Peyer's patch (tissue), 4 donors: ENCODE measurements at regions not wholly inside any gene's neighbourhood (a gene's known extent, or its start where the extent isn't known, plus 50 kb on each side); places are given as distances from the start of the nearest gene placed in this dataset.

Experiments
- DNase-seq, 3 donors: peaks; one replicate each; pipeline ENCODE4 v3.0.0-alpha.2; 2017 to 2019
- H3K27ac ChIP-seq, 4 donors: fragments of 200-600 bp; sonication (generic); one replicate each; pipeline ENCODE4 v1.5.1; 2016 to 2019
- H3K27me3 ChIP-seq, 2 donors: fragments of 200-600 bp; sonication (generic); one replicate each; pipeline ENCODE4 v1.5.1; 2019
- H3K36me3 ChIP-seq, 3 donors: fragments of 200-600 bp; sonication (generic); one replicate each; pipeline ENCODE4 v1.5.1; 2016 to 2019
- H3K4me1 ChIP-seq, 4 donors: fragments of 200-600 bp; sonication (generic); one replicate each; pipeline ENCODE4 v1.5.1; 2016 to 2019
- H3K4me3 ChIP-seq, 4 donors: fragments of 200-600 bp; sonication (generic); 1 replicate in 3 of 4; 2 replicates in 1 of 4; pipeline ENCODE4 v1.5.1; 2016 to 2019; ENCODE audit warnings: mild to moderate bottlenecking in 1 of 4
- H3K9me3 ChIP-seq, 4 donors: fragments of 200-600 bp; sonication (generic); one replicate each; pipeline ENCODE4 v1.5.1; 2016 to 2019; ENCODE audit warnings: mild to moderate bottlenecking in 1 of 4
- POLR2A ChIP-seq, 2 donors: fragments of 450-650 bp; IDR thresholded peaks; one replicate each; pipeline ENCODE4 v1.5.1; 2017; ENCODE audit warnings: antibody characterized with exemption in 2 of 2, mild to moderate bottlenecking in 2 of 2, moderate library complexity in 2 of 2
- TF ChIP-seq, protein P1 (sequence below), 6 experiments: fragments of 450-650 bp in 4 of 6; fragments of 200-600 bp in 2 of 6; sonication (generic) in 1 of 6; IDR thresholded peaks; one replicate each; pipeline ENCODE4 v1.5.1; 2017 to 2019; ENCODE audit warnings: antibody characterized with exemption in 6 of 6, mild to moderate bottlenecking in 3 of 6, moderate library complexity in 1 of 6

DNA sequence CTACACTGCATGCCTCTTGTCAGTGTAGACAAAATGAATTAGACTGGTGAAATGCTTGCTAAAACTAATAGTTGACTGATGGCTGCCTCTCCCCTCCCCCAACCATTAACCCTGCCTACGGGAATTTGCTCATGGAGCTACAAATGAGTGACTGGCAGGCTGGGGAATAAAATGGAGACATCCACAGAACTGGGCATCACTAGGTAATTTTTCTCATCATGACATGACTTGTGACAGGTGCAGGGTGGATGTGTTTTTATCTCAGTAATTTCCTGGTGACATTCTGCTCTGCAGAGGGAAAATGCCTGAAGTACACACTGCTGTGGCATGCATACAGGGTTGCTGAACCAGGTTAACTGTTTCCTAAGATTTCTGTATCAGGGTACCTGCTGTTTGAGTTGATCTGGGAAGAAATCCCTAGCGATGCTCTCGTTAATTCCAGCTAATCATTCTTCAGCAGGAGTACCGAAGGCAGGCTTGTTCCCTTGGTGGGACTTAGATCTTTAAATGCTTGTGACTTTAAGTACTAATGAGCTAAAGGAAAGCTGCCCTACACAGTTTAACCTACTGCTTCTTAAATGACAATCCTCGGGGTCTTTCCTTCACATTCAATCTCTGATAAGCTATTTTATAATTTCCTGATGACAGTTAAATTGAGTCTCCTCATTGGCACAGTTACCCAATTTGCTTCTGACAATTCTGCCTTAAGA is 376.3 kb upstream of the LCORL start:
- H3K27me3 ChIP-seq, result no peaks in the 10 kb centered on the region
- no peaks in the 10 kb centered on the region for H3K36me3 ChIP-seq
- H3K4me3 ChIP-seq, result no peak overlapping the region
- no peak for TF ChIP-seq POLR2A (IDR thresholded peaks at IDR 0.05)
- TF ChIP-seq, protein P1, sequence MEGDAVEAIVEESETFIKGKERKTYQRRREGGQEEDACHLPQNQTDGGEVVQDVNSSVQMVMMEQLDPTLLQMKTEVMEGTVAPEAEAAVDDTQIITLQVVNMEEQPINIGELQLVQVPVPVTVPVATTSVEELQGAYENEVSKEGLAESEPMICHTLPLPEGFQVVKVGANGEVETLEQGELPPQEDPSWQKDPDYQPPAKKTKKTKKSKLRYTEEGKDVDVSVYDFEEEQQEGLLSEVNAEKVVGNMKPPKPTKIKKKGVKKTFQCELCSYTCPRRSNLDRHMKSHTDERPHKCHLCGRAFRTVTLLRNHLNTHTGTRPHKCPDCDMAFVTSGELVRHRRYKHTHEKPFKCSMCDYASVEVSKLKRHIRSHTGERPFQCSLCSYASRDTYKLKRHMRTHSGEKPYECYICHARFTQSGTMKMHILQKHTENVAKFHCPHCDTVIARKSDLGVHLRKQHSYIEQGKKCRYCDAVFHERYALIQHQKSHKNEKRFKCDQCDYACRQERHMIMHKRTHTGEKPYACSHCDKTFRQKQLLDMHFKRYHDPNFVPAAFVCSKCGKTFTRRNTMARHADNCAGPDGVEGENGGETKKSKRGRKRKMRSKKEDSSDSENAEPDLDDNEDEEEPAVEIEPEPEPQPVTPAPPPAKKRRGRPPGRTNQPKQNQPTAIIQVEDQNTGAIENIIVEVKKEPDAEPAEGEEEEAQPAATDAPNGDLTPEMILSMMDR (IDR thresholded peaks at IDR 0.05), result no peak
- no peaks in the 10 kb centered on the region for H3K9me3 ChIP-seq
- H3K4me1 ChIP-seq, result peaks cover 0 to 5% (median 0%) of the 10 kb centered on the region in 4 donors
- no peak overlapping the region for H3K27ac ChIP-seq
- DNase-seq, result no peak

DNA sequence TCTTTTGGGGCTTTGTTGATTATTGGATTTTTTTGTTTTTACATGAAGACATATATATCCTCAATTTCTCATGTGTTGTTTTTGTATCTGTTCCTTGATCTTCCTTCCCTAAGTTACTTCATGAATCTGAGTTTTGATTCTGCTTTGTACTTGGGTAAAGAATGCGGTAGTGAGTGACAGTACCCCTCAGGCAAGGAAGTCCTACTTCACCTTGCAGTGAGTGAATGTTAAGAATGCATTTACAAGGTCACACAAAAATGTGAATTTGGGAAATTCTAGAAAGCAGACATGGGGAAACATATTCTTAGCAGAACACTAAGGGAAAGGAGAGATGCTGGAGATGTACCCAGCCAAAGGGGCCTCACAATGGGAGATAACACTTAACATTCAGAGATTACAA is 373.1 kb upstream of the LCORL start:
- Histone ChIP-seq H3K27ac (no peak overlapping the region), H3K36me3 (no peaks in the 10 kb centered on the region), H3K4me3 (no peak overlapping the region), H3K4me1 (no peaks in the 10 kb centered on the region), H3K27me3 (no peaks in the 10 kb centered on the region), H3K9me3 (no peaks in the 10 kb centered on the region)
- no peak for DNase-seq
- TF ChIP-seq, protein P1 (IDR thresholded peaks at IDR 0.05), result no peak
- TF ChIP-seq POLR2A (IDR thresholded peaks at IDR 0.05), result no peak

DNA sequence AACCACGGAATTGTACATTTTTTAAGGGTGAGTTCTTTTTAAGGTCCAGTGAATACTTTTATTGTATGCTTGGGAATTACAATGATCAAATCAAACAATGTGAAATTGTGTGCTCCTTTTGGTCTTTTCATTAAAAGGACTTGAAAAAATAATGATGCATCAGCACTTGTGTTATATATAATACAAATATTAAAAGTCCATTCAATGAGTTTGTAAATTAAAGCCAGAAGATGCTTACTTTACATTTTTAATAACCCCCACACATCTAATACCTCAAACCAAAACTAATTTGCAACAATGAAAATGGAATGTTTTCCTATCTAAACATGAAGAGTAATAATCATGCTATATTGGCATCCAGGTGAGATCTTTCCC is 369.8 kb upstream of the LCORL start:
- H3K4me1 ChIP-seq, result no peaks in the 10 kb centered on the region
- H3K27ac ChIP-seq, result no peak overlapping the region
- no peaks in the 10 kb centered on the region for H3K36me3 ChIP-seq
- H3K9me3 ChIP-seq, result no peaks in the 10 kb centered on the region
- H3K27me3 ChIP-seq, result no peaks in the 10 kb centered on the region
- TF ChIP-seq, protein P1 (IDR thresholded peaks at IDR 0.05), result no peak
- TF ChIP-seq POLR2A (IDR thresholded peaks at IDR 0.05), result no peak
- DNase-seq, result no peak
- no peak overlapping the region for H3K4me3 ChIP-seq

DNA sequence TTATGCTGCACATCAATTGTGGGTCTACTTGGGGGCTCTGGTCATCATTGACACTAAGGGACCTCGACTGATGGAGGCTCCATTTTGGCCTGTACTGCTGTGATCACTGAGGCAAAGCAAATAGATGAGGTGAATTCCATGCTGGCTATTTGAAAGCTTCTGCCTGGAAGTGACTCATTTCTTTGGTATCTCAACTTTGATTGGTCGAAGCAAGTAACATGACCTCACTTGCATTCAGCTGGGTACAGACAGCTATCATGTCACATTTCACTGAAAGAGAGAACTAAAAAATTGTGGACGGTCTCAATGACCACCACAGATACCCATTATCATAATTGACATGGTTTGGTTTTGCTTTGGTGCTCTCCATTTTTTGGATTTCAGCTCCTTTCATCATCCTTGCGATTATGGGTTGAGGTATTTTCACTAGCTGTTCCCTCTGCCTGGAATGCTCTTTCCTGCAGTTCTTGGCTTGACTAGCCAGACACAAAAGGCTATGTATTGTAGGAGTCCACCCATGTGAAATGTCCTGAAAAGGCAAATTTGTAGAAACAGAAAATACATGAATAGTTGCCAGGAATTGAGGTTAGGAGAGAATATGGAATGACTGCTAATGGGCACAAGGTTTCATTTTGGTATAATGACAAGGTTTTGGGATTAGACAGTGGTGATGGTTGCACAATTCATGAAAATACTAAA is 369.2 kb upstream of the LCORL start:
- no peaks in the 10 kb centered on the region for H3K27me3 ChIP-seq
- DNase-seq, result no peak
- H3K36me3 ChIP-seq, result no peaks in the 10 kb centered on the region
- H3K4me3 ChIP-seq, result no peak overlapping the region
- H3K9me3 ChIP-seq, result no peaks in the 10 kb centered on the region
- TF ChIP-seq, protein P1 (IDR thresholded peaks at IDR 0.05), result no peak
- TF ChIP-seq POLR2A (IDR thresholded peaks at IDR 0.05), result no peak
- H3K27ac ChIP-seq, result no peak overlapping the region
- no peaks in the 10 kb centered on the region for H3K4me1 ChIP-seq

DNA sequence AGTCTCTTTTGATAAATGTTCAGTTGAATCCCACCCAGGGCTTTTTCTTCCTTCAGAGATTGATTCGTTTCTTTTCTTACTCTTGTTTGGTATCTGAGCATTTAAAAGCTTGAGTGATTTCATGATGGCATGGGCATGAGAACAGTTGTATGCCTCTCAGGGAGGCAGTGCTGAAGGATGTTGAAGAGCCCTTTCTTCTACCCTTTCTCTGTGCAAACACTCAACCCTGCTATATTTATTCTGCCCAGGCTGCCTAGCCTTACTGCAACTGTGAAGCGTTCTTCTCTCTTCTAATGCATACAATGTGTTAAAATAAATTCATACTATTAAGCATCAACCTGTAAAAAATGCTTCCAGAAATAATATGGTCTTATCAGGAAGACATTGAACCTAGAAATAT is 367.6 kb upstream of the LCORL start:
- Histone ChIP-seq H3K27ac (no peak overlapping the region), H3K36me3 (no peaks in the 10 kb centered on the region), H3K27me3 (no peaks in the 10 kb centered on the region), H3K4me1 (no peaks in the 10 kb centered on the region), H3K4me3 (no peak overlapping the region), H3K9me3 (no peaks in the 10 kb centered on the region)
- no peak for DNase-seq
- no peak for TF ChIP-seq POLR2A (IDR thresholded peaks at IDR 0.05)
- TF ChIP-seq, protein P1 (IDR thresholded peaks at IDR 0.05), result no peak
